MCF 10A (cell line): ENCODE measurements at regions not wholly inside any gene's neighbourhood (a gene's known extent, or its start where the extent isn't known, plus 50 kb on each side); places are given as distances from the start of the nearest gene placed in this dataset.

Experiments
- BruUV-seq: library from RNA; stranded (reverse); fragments of 400-500 nt; replicated peaks from 2 replicates; lab custom pipeline; 2021; lab: Mats Ljungman, UMichigan
- CTCF ChIA-PET: fragments of 300-600 bp; sonication (Branson Sonifier 250); formaldehyde crosslinking; extraction: SDS; loops from one replicate; lab custom pipeline; 2021; ENCODE audit warnings: antibody characterized with exemption, inconsistent platforms; lab: Yijun Ruan, JAX
- POLR2A ChIA-PET: fragments of 300-600, 350-650 bp; sonication (Branson Sonifier 250); formaldehyde crosslinking; extraction: SDS; loops from one replicate; lab custom pipeline; 2020; ENCODE audit warnings: antibody characterized with exemption, inconsistent platforms; lab: Yijun Ruan, JAX
- DNase-seq: peaks from one replicate; pipeline ENCODE4 v3.0.0-alpha.2; 2018; ENCODE audit not compliant: unreplicated experiment
- H3K27ac Mint-ChIP-seq: one replicate; pipeline ENCODE4 v1.8.0; 2022; ENCODE audit warnings: mild to moderate bottlenecking, low read depth, mixed read lengths; ENCODE audit not compliant: unreplicated experiment
- H3K27me3 Mint-ChIP-seq: one replicate; pipeline ENCODE4 v1.8.0; 2022; ENCODE audit warnings: mixed read lengths; ENCODE audit not compliant: insufficient read depth, unreplicated experiment
- H3K36me3 Mint-ChIP-seq: one replicate; pipeline ENCODE4 v1.8.0; 2022; ENCODE audit warnings: mild to moderate bottlenecking, moderate library complexity, mixed read lengths; ENCODE audit not compliant: insufficient read depth, unreplicated experiment
- H3K4me1 Mint-ChIP-seq: one replicate; pipeline ENCODE4 v1.8.0; 2022; ENCODE audit warnings: mixed read lengths; ENCODE audit not compliant: insufficient read depth, unreplicated experiment
- H3K4me3 Mint-ChIP-seq: one replicate; pipeline ENCODE4 v1.8.0; 2022; ENCODE audit warnings: mild to moderate bottlenecking, moderate library complexity, mixed read lengths; ENCODE audit not compliant: unreplicated experiment
- H3K9me3 Mint-ChIP-seq: one replicate; pipeline ENCODE4 v1.8.0; 2022; ENCODE audit warnings: mixed read lengths; ENCODE audit not compliant: unreplicated experiment
- CTCF ChIP-seq: fragments of 200-600 bp; IDR thresholded peaks from one replicate; pipeline ENCODE4 v1.8.0; 2022; ENCODE audit warnings: antibody characterized with exemption, mild to moderate bottlenecking; ENCODE audit not compliant: unreplicated experiment
- intact Hi-C: fragments of 100-400 bp; cut with micrococcal nuclease; formaldehyde crosslinking; loops from 2 replicates; pipeline ENCODE4 v1.14.1; 2022

DNA sequence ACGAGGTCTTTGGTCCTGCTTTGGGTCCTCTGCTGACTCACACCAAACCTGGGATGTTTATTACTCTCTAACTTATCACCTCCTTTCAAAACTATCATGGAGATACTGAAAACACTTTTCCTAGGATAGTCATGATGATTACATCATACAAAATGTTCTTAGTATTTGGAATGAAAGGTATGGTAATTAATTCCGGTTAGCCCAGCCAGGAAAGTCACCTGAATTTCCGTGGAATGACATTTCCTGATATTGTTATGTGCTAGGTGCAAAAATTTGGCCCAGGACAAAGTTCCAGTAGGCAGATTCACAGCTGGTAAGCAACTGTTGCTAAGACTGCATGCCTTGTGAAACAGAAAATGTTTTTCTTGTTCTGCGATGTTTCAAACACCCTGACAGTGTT, 203.4 kb downstream of the ZNF648 start:
- intact Hi-C loops: no loop called here
- Mint-ChIP-seq H3K27me3 (no peaks in the 10 kb centered on the region), H3K36me3 (no peaks in the 10 kb centered on the region), H3K4me1 (no peaks in the 10 kb centered on the region), H3K9me3 (peaks cover 9% of the 10 kb centered on the region), H3K27ac (no peak overlapping the region), H3K4me3 (no peak overlapping the region)
- no peak for DNase-seq
- CTCF ChIA-PET: no interaction called here
- BruUV-seq: no TSS peak
- TF ChIP-seq CTCF: no peak
- POLR2A ChIA-PET: interaction anchor here (0.7 kb wide), 1 partner anchor 851 kb away, joined by 4 read pairs; no protein-coding TSS in a partner anchor
